OCI-LY1 (cell line): ENCODE measurements at regions not wholly inside any gene's neighbourhood (a gene's known extent, or its start where the extent isn't known, plus 50 kb on each side); places are given as distances from the start of the nearest gene placed in this dataset.

Source experiments
- H2AFZ ChIP-seq: fragments of 200-600 bp; sonication (generic), shearing (Covaris generic); 2 replicates; pipeline ENCODE4 v1.6.0; 2014; ENCODE audit warnings: antibody characterized with exemption, mild to moderate bottlenecking, low read length
- H3F3A ChIP-seq: fragments of 200-600 bp; sonication (generic), shearing (Covaris generic); 2 replicates; pipeline ENCODE4 v1.6.0; 2014; ENCODE audit warnings: mild to moderate bottlenecking, antibody characterized with exemption, low read length, moderate library complexity; ENCODE audit not compliant: insufficient read depth
- H3K27ac ChIP-seq: fragments of 200-600 bp; sonication (generic); 2 replicates; pipeline ENCODE4 v1.5.1; 2014; ENCODE audit warnings: low read length, mixed run types, mild to moderate bottlenecking, low read depth; ENCODE audit not compliant: poor library complexity, severe bottlenecking
- H3K27me3 ChIP-seq: fragments of 200-600 bp; sonication (generic); 2 replicates; pipeline ENCODE4 v1.6.0; 2014; ENCODE audit warnings: antibody characterized with exemption, mild to moderate bottlenecking, low read length, moderate library complexity; ENCODE audit not compliant: insufficient read depth
- H3K36me3 ChIP-seq: fragments of 200-600 bp; sonication (generic); 2 replicates; pipeline ENCODE4 v1.6.1; 2014; ENCODE audit warnings: mild to moderate bottlenecking, antibody characterized with exemption, low read length, moderate library complexity, mixed read lengths; ENCODE audit not compliant: insufficient read depth
- H3K4me1 ChIP-seq: fragments of 200-600 bp; sonication (generic); 2 replicates; pipeline ENCODE4 v1.5.1; 2014; ENCODE audit warnings: mild to moderate bottlenecking, low read length, moderate library complexity; ENCODE audit not compliant: insufficient read depth, severe bottlenecking
- H3K4me2 ChIP-seq: fragments of 200-600 bp; sonication (generic), shearing (Covaris generic); 2 replicates; pipeline ENCODE4 v1.6.1; 2014; ENCODE audit warnings: low read length
- H3K4me3 ChIP-seq: fragments of 200-600 bp; sonication (generic); 2 replicates; pipeline ENCODE4 v1.5.1; 2014; ENCODE audit warnings: low read length, low read depth, mild to moderate bottlenecking, mixed read lengths; ENCODE audit not compliant: poor library complexity, severe bottlenecking
- H3K79me2 ChIP-seq: fragments of 200-600 bp; shearing (Covaris generic); 2 replicates; pipeline ENCODE4 v1.6.1; 2016; ENCODE audit warnings: mixed run types, low read length, mixed read lengths; ENCODE audit not compliant: insufficient read depth
- H3K9ac ChIP-seq: fragments of 200-600 bp; sonication (generic), shearing (Covaris generic); 2 replicates; pipeline ENCODE4 v1.6.1; 2014; ENCODE audit warnings: mild to moderate bottlenecking, low read length, mixed read lengths
- H3K9me2 ChIP-seq: fragments of 200-600 bp; sonication (generic), shearing (Covaris generic); 2 replicates; pipeline ENCODE4 v1.6.1; 2014; ENCODE audit warnings: low read depth, mild to moderate bottlenecking, low read length, mixed read lengths
- H3K9me3 ChIP-seq: fragments of 200-600 bp; shearing (Covaris generic); 2 replicates; pipeline ENCODE4 v1.6.1; 2014; ENCODE audit warnings: low read length, mixed read lengths
- H4K20me1 ChIP-seq: fragments of 200-600 bp; sonication (generic), shearing (Covaris generic); 2 replicates; pipeline ENCODE4 v1.6.0; 2016; ENCODE audit warnings: mild to moderate bottlenecking, low read length; ENCODE audit not compliant: insufficient read depth
- EZH2 ChIP-seq: fragments of 200-600 bp; sonication (generic), shearing (Covaris generic); IDR thresholded peaks from 2 replicates; pipeline ENCODE4 v1.8.0; 2017; ENCODE audit warnings: borderline replicate concordance, mixed run types, mild to moderate bottlenecking, antibody characterized with exemption, low read length, moderate library complexity, mixed read lengths
- TF ChIP-seq, protein P1 (sequence below): fragments of 200-600 bp; sonication (generic), shearing (Covaris generic); IDR thresholded peaks from 2 replicates; pipeline ENCODE4 v1.5.1; 2017; ENCODE audit warnings: mild to moderate bottlenecking, antibody characterized with exemption, low read length, moderate library complexity, mixed read lengths

DNA sequence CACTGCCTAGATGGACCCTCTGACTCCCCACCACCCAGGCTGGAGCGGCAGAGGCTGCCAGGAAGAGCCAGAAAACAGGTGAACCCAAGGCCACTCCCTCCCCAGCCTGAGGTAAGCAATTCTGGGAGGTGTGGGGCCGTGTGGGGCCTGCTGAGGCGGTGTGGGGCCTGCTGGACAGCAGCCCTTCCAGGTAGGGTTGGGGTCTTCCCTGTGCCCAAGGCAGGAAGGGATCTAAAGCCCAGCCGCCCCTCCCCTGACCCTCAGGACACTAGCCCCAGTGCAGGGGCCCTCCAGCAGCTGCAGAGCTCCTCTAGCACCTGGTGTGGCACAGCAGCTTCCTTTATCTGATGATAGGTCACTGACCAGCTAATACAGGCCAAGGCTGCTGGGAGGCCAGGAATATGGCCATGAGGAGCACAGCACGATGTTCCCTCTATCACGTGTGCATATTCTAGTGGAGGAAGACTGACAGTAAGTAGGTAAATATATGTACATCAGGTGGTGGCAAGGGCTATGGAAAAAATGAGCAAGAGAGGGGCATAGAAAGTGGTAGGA, 86.9 kb downstream of the IER5 start:
- Histone ChIP-seq H3K9ac (no peak overlapping the region), H4K20me1 (no peaks in the 10 kb centered on the region), H3K4me2 (no peak overlapping the region), H3K4me1 (no peaks in the 10 kb centered on the region), H3F3A (no peaks in the 10 kb centered on the region), H3K4me3 (no peak overlapping the region), H3K27me3 (no peaks in the 10 kb centered on the region; the same call in 1 of the 2 replicates), H3K36me3 (no peaks in the 10 kb centered on the region), H3K27ac (no peak overlapping the region), H3K9me2 (no peaks in the 10 kb centered on the region), H2AFZ (no peak overlapping the region), H3K9me3 (no peaks in the 10 kb centered on the region), H3K79me2 (no peaks in the 10 kb centered on the region)
- TF ChIP-seq EZH2 = no peak
- TF ChIP-seq, protein P1, sequence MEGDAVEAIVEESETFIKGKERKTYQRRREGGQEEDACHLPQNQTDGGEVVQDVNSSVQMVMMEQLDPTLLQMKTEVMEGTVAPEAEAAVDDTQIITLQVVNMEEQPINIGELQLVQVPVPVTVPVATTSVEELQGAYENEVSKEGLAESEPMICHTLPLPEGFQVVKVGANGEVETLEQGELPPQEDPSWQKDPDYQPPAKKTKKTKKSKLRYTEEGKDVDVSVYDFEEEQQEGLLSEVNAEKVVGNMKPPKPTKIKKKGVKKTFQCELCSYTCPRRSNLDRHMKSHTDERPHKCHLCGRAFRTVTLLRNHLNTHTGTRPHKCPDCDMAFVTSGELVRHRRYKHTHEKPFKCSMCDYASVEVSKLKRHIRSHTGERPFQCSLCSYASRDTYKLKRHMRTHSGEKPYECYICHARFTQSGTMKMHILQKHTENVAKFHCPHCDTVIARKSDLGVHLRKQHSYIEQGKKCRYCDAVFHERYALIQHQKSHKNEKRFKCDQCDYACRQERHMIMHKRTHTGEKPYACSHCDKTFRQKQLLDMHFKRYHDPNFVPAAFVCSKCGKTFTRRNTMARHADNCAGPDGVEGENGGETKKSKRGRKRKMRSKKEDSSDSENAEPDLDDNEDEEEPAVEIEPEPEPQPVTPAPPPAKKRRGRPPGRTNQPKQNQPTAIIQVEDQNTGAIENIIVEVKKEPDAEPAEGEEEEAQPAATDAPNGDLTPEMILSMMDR = no peak

DNA sequence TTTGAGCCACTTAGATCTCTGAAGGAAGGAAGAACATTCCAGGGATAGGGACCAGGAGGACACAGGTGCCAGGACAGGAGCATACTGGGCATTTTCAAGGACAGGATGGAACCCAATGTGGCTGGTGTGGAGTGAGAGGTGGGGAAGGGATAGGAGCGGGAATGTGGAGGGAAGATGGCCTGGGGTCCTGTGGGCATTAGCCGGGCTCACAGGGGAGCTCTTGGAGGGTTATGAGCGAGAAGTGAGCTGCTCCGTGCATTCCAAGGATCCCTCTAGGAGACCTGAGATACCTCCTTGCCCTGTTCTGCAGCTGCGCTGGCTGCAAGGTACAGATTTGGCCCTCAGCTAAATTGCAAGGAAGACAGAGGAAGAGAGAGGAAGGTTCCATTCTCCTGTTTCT, 87.5 kb downstream of the IER5 start:
- Histone ChIP-seq H4K20me1 (no peaks in the 10 kb centered on the region), H3K4me2 (no peak overlapping the region), H3K27ac (no peak overlapping the region), H3F3A (no peaks in the 10 kb centered on the region), H3K9me3 (no peaks in the 10 kb centered on the region), H3K9ac (no peak overlapping the region), H3K36me3 (no peaks in the 10 kb centered on the region), H3K4me3 (no peak overlapping the region), H3K27me3 (no peaks in the 10 kb centered on the region; the same call in 1 of the 2 replicates), H3K9me2 (no peaks in the 10 kb centered on the region), H2AFZ (no peak overlapping the region), H3K79me2 (no peaks in the 10 kb centered on the region), H3K4me1 (no peaks in the 10 kb centered on the region)
- TF ChIP-seq EZH2 = no peak
- TF ChIP-seq, protein P1 = no peak

DNA sequence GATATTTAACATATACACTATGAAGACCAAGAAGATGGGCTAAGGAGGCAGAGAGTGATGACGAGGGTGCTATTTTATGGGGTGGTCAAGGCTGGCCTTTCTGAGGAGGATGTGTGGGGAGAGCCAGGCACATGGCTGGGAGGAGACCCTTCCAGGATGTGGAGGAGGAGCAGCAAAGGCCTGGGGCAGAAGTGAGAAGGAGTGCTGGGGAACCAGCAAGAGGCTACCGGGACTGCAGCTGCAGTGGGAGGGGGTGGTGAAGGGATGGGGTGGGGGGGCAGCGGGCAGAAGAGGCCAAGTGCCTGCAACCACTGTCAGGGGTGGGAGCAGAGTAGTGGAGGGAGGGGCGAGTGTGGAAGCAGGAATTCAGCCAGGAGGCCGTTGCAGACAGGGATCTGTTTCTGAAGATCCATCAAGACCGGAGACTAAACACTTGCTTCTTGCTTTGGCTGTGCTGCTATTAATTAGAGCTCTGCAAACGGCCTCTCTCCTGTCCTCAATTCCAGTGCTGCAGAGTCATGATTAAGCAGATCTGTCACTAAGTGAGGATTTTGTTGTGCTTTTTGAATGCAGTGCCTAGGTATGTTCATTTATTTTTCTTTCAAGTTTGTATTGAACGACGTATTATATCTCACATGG, 89.9 kb downstream of the IER5 start:
- H4K20me1 ChIP-seq = no peaks in the 10 kb centered on the region
- no peak overlapping the region for H3K4me3 ChIP-seq
- no peak overlapping the region for H2AFZ ChIP-seq
- H3K4me1 ChIP-seq = no peaks in the 10 kb centered on the region
- no peaks in the 10 kb centered on the region for H3K79me2 ChIP-seq
- H3F3A ChIP-seq = no peaks in the 10 kb centered on the region
- H3K27me3 ChIP-seq = no peaks in the 10 kb centered on the region; the same call in 1 of the 2 replicates
- no peak overlapping the region for H3K9ac ChIP-seq
- H3K9me2 ChIP-seq = no peaks in the 10 kb centered on the region
- no peaks in the 10 kb centered on the region for H3K36me3 ChIP-seq
- TF ChIP-seq, protein P1 = no peak
- TF ChIP-seq EZH2 = no peak
- H3K9me3 ChIP-seq = no peaks in the 10 kb centered on the region
- H3K27ac ChIP-seq = no peak overlapping the region
- no peak overlapping the region for H3K4me2 ChIP-seq
